DND-41 (cell line): ENCODE measurements at regions not wholly inside any gene's neighbourhood (a gene's known extent, or its start where the extent isn't known, plus 50 kb on each side); places are given as distances from the start of the nearest gene placed in this dataset.

Experiments used
- EZH2 ChIP-seq: IDR thresholded peaks from 3 replicates; pipeline ENCODE4 v1.6.1; 2012; ENCODE audit warnings: borderline replicate concordance, low read depth, mild to moderate bottlenecking, moderate library complexity, low read length, inconsistent platforms; ENCODE audit not compliant: severe bottlenecking
- TF ChIP-seq, protein P1 (sequence below): IDR thresholded peaks from 2 replicates; pipeline ENCODE4 v1.5.1; 2012; ENCODE audit warnings: borderline replicate concordance, low read length, moderate library complexity, mild to moderate bottlenecking; ENCODE audit not compliant: poor library complexity, severe bottlenecking; ENCODE audit errors: extremely low read depth

DNA sequence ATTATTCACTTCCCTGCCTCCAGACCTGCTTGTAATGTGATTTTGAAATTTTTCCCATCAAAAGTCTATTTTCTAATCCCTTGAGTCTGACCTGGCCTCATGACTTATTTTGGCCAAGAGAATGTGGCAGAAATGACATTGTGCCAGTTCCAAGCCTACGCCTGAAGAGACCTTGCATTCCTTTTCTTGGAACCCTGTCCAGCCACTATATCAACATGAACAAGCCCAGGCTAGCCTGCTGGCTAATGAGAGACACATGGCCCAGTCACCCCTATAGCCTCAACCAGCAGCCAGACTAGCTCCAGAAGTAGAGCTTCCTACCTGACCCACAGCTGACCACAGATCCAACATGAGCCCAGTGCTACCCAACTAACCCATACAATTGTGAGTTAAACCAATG lies 121.1 kb upstream of the ACP3 start:
- TF ChIP-seq, protein P1, sequence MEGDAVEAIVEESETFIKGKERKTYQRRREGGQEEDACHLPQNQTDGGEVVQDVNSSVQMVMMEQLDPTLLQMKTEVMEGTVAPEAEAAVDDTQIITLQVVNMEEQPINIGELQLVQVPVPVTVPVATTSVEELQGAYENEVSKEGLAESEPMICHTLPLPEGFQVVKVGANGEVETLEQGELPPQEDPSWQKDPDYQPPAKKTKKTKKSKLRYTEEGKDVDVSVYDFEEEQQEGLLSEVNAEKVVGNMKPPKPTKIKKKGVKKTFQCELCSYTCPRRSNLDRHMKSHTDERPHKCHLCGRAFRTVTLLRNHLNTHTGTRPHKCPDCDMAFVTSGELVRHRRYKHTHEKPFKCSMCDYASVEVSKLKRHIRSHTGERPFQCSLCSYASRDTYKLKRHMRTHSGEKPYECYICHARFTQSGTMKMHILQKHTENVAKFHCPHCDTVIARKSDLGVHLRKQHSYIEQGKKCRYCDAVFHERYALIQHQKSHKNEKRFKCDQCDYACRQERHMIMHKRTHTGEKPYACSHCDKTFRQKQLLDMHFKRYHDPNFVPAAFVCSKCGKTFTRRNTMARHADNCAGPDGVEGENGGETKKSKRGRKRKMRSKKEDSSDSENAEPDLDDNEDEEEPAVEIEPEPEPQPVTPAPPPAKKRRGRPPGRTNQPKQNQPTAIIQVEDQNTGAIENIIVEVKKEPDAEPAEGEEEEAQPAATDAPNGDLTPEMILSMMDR, result no peak
- TF ChIP-seq EZH2, result no peak
